Vagina (tissue), 2 donors: ENCODE measurements at regions not wholly inside any gene's neighbourhood (a gene's known extent, or its start where the extent isn't known, plus 50 kb on each side); places are given as distances from the start of the nearest gene placed in this dataset.

Experiments used
- DNase-seq, 2 donors: peaks; one replicate each; pipeline ENCODE4 v3.0.0-alpha.2; 2017; ENCODE audit errors: extremely low spot score in 2 of 2
- H3K27ac ChIP-seq: fragments of 200-600 bp; sonication (generic); one replicate; pipeline ENCODE4 v1.5.1; 2019
- H3K27me3 ChIP-seq: fragments of 200-600 bp; sonication (generic); one replicate; pipeline ENCODE4 v1.5.1; 2019
- H3K36me3 ChIP-seq, 2 donors: fragments of 200-600 bp; sonication (generic); one replicate each; pipeline ENCODE4 v1.5.1; 2017 to 2019
- H3K4me1 ChIP-seq: fragments of 200-600 bp; sonication (generic); one replicate; pipeline ENCODE4 v1.5.1; 2019
- H3K4me3 ChIP-seq, 2 donors: fragments of 200-600 bp; sonication (generic); 1 replicate in 1 of 2; 2 replicates in 1 of 2; pipeline ENCODE4 v1.5.1; 2016 to 2019
- H3K9me3 ChIP-seq: fragments of 200-600 bp; sonication (generic); one replicate; pipeline ENCODE4 v1.5.1; 2019
- POLR2A ChIP-seq, 2 donors: fragments of 450-650 bp; IDR thresholded peaks; one replicate each; pipeline ENCODE4 v1.6.1; 2017; ENCODE audit warnings: antibody characterized with exemption in 2 of 2, mild to moderate bottlenecking in 2 of 2, moderate library complexity in 2 of 2
- POLR2AphosphoS5 ChIP-seq, 2 donors: sonication (generic); formaldehyde crosslinking; IDR thresholded peaks; one replicate each; pipeline ENCODE4 v1.9.0; 2017; ENCODE audit warnings: antibody characterized with exemption in 2 of 2, mild to moderate bottlenecking in 2 of 2, low read depth in 1 of 2; ENCODE audit not compliant: insufficient read depth in 1 of 2
- intact Hi-C: fragments of 100-400 bp; cut with DNase I; formaldehyde crosslinking; loops from one replicate; pipeline ENCODE4 v1.15.1; 2023
- TF ChIP-seq, protein P1 (sequence below), 3 experiments: fragments of 450-650 bp in 2 of 3; fragments of 200-600 bp in 1 of 3; sonication (generic) in 1 of 3; IDR thresholded peaks; one replicate each; pipeline ENCODE4 v1.5.1; 2017 to 2019; ENCODE audit warnings: antibody characterized with exemption in 3 of 3, mild to moderate bottlenecking in 2 of 3, moderate library complexity in 2 of 3

DNA sequence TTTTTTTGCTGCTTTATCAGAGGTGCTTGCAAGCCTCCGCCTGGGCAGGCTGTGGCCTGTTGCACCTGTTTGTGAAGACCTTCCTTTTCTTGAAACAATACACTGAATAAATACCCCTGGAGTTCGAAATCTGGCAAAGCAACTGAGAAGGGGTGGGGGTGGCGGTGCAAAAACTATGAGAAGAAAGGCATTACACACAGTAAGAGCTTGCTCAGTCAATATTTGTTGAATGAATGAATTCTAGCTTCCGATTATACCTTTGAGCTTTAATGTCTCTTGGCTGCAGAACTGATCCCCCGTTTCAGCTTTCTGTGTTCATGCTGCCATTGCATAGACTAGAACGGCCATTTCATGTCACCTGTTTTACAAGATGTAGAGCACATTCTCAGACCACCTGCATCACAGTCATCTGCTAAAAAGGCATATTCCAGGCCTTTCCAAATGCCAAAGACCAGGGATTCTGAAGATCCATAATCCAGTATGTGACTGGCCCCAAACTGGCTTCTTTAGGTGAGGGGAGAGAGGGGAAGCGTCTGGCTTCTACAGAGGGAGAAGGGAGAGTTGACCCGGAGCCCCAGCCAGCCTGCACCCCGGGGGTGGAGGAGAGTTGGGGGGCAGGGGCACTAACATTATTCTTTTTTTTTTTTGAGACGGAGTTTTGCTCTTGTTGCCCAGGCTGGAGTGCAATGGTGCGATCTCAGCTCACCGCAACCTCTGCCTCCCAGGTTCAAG, 111.5 kb downstream of the ETS2 start:
- H3K27ac ChIP-seq: peak overlapping the region; percentile 25
- H3K4me1 ChIP-seq: peaks cover 51% of the 10 kb centered on the region
- no peaks in the 10 kb centered on the region for H3K36me3 ChIP-seq
- no peak overlapping the region for H3K4me3 ChIP-seq
- DNase-seq: peak in 1 of 2 donors; percentile 47
- no peaks in the 10 kb centered on the region for H3K9me3 ChIP-seq
- H3K27me3 ChIP-seq: no peaks in the 10 kb centered on the region
- intact Hi-C loops: loop anchor here (10.0 kb wide), 1 partner anchor 198 kb away; no protein-coding TSS in a partner anchor
- TF ChIP-seq POLR2A (IDR thresholded peaks at IDR 0.05): no peak

DNA sequence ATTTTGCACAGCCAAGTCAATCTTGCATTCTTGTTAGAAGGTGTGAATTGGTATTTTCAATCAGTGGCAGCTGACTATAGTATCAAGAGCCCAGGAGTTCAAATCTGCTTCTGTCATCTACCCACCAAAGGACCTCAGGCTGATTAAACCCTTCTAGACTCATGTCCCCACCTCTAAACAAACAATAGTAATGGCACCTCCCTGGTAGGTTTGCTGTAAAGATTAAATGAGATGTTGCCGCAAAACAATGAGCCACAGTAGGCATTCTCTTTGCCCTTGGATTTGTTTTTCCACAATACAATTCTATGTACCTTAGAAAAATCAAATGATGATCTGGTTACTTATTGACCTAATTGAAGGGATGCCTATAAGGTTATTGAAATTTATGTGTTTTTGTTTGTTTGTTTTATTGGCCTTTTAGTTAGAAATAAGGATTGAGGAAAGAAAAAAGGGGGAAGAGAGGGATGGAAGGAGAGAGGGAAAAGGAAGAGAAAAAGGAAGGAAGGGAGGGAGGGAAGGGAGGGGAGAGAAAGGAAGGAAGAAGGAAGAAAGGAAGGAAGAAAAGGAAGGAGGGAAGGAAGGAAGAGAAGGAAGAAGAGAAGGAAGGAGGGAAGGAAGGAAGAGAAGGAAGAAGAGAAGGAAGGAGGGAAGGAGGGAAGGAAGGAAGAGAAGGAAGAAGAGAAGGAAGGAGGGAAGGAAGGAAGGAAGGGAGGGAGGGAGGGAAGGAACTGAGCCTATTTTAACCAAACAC, 110.7 kb downstream of the ETS2 start:
- no peak for TF ChIP-seq POLR2A (IDR thresholded peaks at IDR 0.05)
- TF ChIP-seq, protein P1, sequence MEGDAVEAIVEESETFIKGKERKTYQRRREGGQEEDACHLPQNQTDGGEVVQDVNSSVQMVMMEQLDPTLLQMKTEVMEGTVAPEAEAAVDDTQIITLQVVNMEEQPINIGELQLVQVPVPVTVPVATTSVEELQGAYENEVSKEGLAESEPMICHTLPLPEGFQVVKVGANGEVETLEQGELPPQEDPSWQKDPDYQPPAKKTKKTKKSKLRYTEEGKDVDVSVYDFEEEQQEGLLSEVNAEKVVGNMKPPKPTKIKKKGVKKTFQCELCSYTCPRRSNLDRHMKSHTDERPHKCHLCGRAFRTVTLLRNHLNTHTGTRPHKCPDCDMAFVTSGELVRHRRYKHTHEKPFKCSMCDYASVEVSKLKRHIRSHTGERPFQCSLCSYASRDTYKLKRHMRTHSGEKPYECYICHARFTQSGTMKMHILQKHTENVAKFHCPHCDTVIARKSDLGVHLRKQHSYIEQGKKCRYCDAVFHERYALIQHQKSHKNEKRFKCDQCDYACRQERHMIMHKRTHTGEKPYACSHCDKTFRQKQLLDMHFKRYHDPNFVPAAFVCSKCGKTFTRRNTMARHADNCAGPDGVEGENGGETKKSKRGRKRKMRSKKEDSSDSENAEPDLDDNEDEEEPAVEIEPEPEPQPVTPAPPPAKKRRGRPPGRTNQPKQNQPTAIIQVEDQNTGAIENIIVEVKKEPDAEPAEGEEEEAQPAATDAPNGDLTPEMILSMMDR (IDR thresholded peaks at IDR 0.05): no peak
- TF ChIP-seq POLR2AphosphoS5 (IDR thresholded peaks at IDR 0.05; ENCODE audit: insufficient read depth in 1 of 2, low read depth in 1 of 2): no peak
- intact Hi-C loops: loop anchor here (10.0 kb wide), 1 partner anchor 198 kb away; no protein-coding TSS in a partner anchor
- Histone ChIP-seq H3K27ac (peak overlapping the region; percentile 25), H3K4me1 (peaks cover 51% of the 10 kb centered on the region), H3K36me3 (no peaks in the 10 kb centered on the region), H3K4me3 (no peak overlapping the region), H3K9me3 (no peaks in the 10 kb centered on the region), H3K27me3 (no peaks in the 10 kb centered on the region)
- DNase-seq: peak in 1 of 2 donors; percentile 44

DNA sequence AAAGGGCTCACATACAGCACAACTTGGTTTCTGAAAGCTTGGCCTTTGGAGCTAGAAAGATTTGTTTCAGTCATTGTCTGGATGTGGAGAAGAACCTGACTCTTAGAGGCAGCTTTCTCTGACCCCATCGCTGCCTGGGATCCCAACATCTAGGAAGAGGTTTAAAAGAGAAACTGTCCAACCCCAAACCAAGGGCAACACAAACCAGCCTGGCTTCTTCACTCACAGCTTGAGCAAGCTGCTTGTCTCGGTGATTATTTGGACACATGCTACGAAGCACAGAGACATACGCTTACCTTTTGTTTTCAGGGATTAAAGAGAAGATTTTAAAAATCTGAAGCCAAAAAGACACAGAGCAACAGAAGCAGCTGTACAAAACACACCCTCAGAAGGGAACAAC, 109.8 kb downstream of the ETS2 start:
- H3K36me3 ChIP-seq: no peaks in the 10 kb centered on the region
- intact Hi-C loops: loop anchor here (10.0 kb wide), 1 partner anchor 199 kb away; no protein-coding TSS in a partner anchor
- DNase-seq: peak in 1 of 2 donors; percentile 72
- TF ChIP-seq POLR2AphosphoS5 (IDR thresholded peaks at IDR 0.05; ENCODE audit: insufficient read depth in 1 of 2, low read depth in 1 of 2) (no peak), POLR2A (IDR thresholded peaks at IDR 0.05) (no peak)
- TF ChIP-seq, protein P1 (IDR thresholded peaks at IDR 0.05): no peak
- H3K4me3 ChIP-seq: no peak overlapping the region
- H3K27ac ChIP-seq: peak overlapping the region; percentile 51
- H3K9me3 ChIP-seq: no peaks in the 10 kb centered on the region
- H3K4me1 ChIP-seq: peaks cover 51% of the 10 kb centered on the region
- no peaks in the 10 kb centered on the region for H3K27me3 ChIP-seq

DNA sequence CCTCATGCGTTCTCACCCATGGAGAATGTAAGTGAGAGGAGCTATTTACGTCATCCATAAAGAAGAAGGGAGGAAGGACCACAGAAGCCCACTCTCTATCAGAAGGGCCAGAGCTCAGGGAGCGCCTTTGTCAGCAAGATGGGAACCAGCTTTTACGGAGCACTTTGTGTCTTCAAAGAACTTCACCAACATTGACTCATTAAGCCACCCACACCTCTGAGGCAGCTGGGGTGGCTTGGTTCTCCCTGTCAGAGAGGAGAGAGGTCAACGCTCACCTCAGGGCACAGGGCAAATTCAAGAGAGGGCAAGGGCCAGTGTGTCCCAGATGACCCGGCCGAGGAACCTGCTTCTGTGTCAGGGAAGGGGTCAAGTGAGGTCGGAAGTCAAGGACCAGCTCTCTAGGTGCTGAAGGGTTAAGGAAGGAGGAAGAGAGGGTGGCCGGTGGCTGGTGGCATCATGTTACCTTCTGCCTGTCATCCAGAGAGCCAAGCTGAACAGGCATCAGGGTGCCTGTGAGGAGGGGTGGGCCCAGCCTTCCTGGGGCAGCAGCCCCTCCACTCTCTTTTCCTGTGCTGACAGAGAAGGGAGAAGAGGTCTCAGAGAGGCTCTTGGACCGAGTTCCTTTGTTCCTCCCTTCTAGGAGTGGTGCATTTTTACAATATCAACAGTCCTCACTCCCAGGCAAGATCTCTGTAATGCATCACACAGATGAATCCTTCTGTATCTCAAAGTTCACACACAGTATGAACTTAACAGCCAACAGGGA, 109.0 kb downstream of the ETS2 start:
- peaks cover 55% of the 10 kb centered on the region for H3K4me1 ChIP-seq
- peak in 1 of 2 donors; percentile 86 for DNase-seq
- intact Hi-C loops: loop anchor here (5.0 to 10.0 kb wide), 2 partner anchors 107 to 200 kb away; partner anchors contain the start of gene ETS2

More for the DNA sequence above, 109.0 kb downstream of the ETS2 start:
- no peaks in the 10 kb centered on the region for H3K27me3 ChIP-seq
- H3K4me3 ChIP-seq: no peak overlapping the region
- H3K9me3 ChIP-seq: no peaks in the 10 kb centered on the region
- TF ChIP-seq, protein P1 (IDR thresholded peaks at IDR 0.05): no peak
- no peak for TF ChIP-seq POLR2A (IDR thresholded peaks at IDR 0.05)
- TF ChIP-seq POLR2AphosphoS5 (IDR thresholded peaks at IDR 0.05; ENCODE audit: insufficient read depth in 1 of 2, low read depth in 1 of 2): no peak
- H3K36me3 ChIP-seq: no peaks in the 10 kb centered on the region
- H3K27ac ChIP-seq: peak overlapping the region; percentile 92
